ENCODE measurements at regions not wholly inside any gene's neighbourhood (a gene's known extent, or its start where the extent isn't known, plus 50 kb on each side); places are given as distances from the start of the nearest gene placed in this dataset.
A peak's percentile ranks its signal among the peaks of the same experiment; 100 is the strongest.

DNA sequence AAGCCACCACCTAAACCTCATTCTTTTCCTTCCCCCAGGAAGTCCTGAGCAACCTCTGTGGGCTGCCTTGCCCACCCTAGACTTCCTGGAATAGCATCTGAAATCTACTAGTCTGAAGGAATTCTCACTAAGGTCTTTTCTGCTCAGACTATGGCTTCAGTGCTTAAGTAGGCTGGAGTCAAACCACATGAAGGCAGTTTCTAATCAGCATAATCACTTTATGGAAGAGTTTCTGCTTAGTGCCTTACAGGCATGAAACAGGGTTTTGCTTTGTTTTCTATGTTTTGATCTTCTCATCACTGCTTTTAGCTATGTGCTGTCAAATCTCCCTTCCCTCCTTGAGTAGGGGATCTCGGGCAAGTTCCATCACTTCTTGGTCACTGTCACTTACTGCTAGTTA is 117.7 kb downstream of the WT1 start:
- DNase-seq (ENCODE audit: low read depth) = no peak

- DNase-seq (ENCODE audit: low read depth) = no peak
Observed at GRCh38 chr11:32318071-32319055, 117.0 kb downstream of the WT1 start.

DNA sequence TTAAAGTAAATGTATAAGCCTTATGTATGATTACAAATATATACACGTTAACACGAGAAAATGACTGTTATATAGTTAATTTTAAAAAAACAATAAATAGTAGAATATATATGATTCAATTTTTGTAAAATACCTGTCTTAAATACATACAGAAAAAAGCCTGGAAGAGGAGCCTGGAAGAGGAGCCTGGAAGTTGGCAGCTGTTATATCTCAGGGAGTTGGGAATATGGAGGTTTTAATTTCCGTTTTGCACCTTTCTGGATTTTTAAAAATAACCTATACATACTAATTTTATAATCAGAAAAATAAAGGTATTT is 111.6 kb downstream of the WT1 start:
- no peak for DNase-seq (ENCODE audit: low read depth)

DNA sequence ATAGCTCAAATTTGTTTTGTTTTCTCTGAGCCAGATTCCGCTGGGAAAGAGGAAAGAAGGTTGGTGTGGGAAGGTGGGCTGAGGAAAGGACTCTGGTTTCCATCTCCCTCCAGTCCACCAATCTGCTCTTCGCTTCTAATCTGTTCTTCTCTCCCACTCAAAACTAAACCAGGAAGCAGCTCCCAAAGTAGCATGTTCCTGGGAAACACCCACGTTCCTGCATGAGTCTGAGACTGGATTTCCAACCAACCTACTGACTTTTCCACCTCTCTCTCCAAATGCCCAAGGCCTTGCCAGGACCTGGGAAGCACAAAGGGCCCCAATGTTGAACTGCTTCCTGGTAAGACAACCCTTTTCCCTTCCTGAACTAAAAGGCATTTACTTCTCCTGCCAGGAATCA is 110.2 kb downstream of the WT1 start:
- DNase-seq (ENCODE audit: low read depth) = peak; percentile 90

DNA sequence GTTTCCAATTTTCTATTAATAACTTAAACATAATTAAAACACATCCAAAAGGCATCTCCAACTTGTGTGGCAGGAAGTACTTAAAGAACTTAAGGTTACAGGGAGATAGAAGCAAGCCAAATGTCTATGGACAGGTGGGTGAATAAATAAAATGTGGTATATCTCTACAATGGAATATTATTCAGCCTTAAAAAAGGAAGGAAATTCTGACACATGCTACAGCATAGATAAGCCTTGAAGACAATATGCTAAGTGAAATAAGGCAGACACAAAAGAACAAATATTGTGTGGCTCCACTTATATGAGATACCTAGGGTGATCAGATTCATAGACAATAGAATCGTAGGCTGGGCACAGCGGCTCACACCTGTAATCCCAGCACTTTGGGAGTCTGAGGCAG is 109.6 kb downstream of the WT1 start:
- DNase-seq (ENCODE audit: low read depth) = no peak

DNA sequence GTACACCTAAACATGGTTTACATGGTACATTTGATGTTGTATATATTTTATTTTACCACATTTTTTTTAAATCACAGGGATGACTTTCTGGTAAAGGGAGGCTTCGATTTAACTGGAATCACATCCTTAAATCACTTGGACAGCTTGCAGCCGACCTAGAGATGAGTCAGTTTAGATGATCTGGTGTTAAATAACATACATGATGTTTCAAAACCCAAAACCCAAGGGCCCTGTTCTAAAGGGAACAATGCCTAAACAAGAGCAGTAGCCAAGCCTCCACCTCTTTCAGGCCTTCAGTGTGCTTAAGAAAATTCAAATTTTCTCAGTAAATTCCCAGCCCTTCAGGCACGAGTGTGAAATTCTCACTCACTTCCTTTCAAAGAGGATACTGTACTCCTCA is 108.8 kb downstream of the WT1 start:
- peak; percentile 77 for DNase-seq (ENCODE audit: low read depth)

- no peak for DNase-seq (ENCODE audit: low read depth)
Observed at GRCh38 chr11:32328392-32328791, 106.9 kb downstream of the WT1 start.

- DNase-seq (ENCODE audit: low read depth) = peak; percentile 65
Observed at GRCh38 chr11:32331098-32331497, 104.2 kb downstream of the WT1 start.

- DNase-seq (ENCODE audit: low read depth) = no peak
Observed at GRCh38 chr11:32331792-32332191, 103.5 kb downstream of the WT1 start.

- DNase-seq (ENCODE audit: low read depth) = no peak
Observed at GRCh38 chr11:32332990-32333319, 102.4 kb downstream of the WT1 start.

GRCh38 chr11:32333320-32333991 is 101.9 kb downstream of the WT1 start:
- DNase-seq (ENCODE audit: low read depth) = peak; percentile 51

GRCh38 chr11:32334822-32335221 is 100.5 kb downstream of the WT1 start:
- DNase-seq (ENCODE audit: low read depth) = no peak

Data from amniotic epithelial cell (primary cell).